ENCODE measurements at regions not wholly inside any gene's neighbourhood (a gene's known extent, or its start where the extent isn't known, plus 50 kb on each side); places are given as distances from the start of the nearest gene placed in this dataset.

DNA sequence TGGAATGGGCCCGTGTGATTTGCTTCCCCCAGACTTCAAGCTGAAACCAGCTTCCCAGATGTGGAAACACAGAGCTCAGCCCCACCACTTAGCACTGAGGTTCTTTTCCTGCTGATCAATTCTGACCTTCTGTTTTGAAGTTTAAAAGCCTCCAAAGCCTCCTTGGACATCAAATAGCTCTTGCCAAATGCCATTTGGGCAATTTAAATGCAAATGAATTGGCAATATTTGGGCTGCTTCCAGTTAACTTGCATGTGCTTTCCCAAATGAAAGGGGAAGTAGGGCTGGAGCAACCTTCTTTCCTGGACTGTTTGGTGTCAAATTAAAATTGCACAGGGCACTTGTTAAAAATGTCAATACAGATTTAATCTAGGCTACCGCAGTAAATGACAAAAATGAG lies 710.5 kb downstream of the TLR4 start:
- DNase-seq (ENCODE audit: low read depth), result no peak

DNA sequence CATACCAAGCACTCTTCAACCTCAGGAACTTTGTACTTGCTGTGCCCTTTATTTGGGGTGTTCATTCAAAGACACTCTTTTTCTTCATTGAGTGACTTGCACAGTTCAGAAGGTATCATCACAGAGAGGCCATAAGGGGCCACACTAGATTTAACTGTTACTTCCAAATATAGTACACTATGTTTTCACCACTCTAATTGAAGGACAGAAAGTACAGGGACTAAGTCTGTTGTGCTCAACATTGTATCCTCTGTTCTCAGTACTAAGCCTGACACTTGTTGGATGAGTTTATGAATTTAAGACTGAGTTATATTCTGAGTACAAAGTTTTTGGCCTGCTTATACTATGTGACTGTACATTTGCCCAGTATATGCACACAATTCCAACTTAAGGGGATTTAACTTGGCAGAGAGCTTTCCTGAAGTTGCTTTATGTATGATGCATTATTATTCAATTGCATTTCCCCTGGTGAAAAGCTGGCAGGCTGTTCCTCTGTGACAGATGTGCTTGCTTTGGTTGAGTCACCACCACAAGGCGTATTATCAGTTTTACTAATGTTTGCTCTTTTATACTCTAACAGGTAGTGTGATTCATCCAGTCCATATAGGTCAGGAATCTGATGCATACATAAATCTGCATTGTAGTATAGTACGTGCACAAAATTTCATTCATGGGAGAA lies 714.8 kb downstream of the TLR4 start:
- no peak for DNase-seq (ENCODE audit: low read depth)

DNA sequence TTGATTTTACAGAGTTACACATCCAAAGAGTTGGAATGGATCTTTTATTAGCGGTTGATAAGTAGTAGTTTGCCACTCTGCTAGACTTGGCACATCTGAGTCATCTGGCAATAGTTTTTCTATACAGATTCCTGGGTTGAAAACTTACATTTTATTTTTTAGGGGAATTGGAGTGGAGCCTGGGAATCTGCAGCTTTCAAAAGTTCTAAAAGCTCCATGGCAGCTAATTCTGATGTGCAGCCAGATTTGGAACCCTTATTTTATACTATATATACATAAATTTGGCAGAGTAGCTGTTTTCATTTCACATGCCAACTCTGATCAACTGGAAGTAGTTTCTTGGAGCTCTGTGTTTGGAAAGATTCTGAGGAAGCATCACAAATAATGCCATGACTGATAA lies 715.5 kb downstream of the TLR4 start:
- DNase-seq (ENCODE audit: low read depth), result no peak

DNA sequence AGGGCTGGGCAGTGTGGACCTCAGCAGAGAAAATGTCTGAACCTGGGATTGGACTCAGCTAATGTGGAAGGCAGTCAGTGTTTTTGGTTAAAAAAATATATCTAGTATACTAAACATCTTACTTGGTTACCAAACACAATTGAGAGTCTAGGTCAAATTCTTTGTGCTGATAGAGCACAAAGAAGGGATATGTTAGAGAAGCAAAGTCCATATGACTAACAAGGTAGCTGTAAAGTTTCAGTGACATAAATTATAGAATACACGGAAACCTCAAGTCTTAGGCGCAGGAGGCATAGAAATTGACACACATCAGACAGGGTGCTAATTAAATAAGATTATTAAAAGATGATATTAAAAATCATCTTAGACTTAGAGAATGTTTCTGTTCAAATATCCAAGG lies 718.3 kb downstream of the TLR4 start:
- DNase-seq (ENCODE audit: low read depth), result no peak

DNA sequence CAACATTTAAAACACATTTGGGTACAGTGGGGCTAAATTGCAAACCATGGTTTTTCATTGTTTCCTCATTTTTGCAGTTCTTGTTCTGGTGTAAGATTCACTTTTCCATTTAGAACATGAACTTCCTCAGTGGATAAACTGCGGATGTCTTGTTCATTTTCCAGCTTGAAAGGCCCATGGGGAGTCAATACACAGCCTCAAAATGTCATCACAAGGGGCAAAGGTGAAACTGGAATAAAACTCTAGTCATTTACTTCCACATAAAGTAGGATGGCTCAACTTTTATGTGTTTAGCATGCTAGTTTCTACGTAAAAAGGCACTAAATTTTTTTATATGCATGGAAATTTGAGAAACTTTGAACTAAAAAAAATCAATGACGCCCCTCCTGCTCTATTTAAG lies 718.8 kb downstream of the TLR4 start:
- no peak for DNase-seq (ENCODE audit: low read depth)

DNA sequence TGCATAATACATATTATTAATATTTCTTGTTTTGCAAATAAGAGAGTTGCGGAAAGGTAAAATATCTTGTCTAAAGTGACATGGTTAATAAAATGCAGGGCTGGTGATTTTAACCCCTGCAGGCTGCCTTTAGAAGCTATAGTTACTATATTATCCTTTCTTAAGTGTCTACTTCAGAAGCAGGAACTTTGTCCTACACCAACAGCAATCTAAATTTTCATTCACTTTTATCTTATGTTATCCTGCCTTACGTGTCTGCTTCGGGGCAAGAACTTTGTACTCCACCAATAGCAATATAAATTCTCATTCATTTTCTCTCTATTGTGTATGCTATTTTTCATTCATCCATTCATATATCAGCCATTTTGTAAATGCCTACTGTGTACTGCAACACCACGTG lies 719.5 kb downstream of the TLR4 start:
- DNase-seq (ENCODE audit: low read depth), result no peak

DNA sequence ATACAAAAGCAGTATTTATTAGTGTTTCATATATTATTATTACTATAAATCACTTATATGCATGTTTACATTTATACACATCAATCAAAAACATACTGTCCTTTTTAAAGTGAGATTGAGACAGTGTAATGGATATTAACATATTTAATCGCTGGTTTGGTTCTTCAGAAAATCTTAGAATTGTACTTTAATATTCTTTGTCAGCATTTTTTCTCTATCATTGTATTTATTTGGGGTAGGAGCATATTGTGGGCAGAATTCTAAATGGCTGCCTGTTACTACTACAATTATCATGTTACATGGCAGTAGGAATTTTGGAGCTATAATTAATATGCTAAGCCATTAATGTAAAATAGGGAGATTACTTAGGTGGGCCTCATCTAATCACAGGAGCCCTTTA lies 722.6 kb downstream of the TLR4 start:
- no peak for DNase-seq (ENCODE audit: low read depth)

DNA sequence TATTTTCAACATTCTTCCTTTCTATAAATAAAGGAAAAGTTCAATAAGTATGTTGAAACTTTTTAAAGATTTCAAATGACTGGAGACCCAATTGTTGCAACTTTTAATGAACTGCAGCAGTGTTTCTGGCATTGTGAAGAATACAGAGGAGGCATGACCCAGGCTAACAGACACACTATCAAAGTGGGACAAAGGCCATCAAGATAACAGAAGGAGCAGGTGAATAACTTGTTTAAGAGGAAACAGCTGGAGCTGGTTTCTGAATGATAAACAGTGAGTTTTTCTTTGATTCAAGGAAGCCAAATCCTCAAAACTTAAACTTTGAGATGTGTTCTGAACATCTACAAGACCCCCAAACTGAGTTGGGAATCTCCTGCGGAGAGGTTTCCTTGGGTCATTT lies 734.6 kb downstream of the TLR4 start:
- no peak for DNase-seq (ENCODE audit: low read depth)

DNA sequence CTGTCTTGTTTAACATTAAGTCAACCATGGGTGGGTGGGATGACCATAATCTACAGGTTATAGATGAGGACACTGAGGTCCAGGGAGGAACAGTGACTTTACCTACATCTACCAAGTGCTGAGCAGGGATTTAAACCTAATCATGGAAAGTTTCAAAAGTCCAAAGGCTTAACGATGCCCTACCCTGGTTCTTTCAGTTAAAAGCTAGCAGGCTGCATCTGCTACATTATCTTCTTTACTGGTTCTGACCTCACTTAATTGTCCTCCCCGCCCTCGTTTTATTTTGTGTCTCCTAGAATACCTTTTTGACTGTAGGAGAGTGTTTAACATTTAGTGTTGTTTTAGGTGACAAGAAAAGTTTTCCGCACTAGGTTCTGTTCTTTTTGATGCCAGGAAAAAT lies 735.2 kb downstream of the TLR4 start:
- DNase-seq (ENCODE audit: low read depth), result no peak

DNA sequence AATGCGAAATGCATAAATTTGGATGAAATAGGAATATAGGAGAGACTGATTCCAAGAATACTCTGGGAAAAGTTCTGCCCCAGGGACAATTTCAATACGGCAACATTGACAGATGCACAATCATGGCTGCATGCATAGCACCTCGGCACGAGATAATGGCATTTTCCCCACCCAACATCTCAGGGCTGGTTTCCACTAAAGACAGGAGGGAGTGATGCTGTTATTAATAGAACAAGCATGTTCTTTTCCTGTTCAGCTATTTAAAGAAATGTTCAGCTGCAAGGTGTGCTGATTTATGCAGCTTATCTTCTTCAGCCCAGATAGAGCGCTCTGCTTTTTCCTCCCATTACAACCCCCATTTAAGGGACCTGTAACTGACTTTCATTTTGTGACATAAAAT lies 740.2 kb downstream of the TLR4 start:
- DNase-seq (ENCODE audit: low read depth), result no peak

DNA sequence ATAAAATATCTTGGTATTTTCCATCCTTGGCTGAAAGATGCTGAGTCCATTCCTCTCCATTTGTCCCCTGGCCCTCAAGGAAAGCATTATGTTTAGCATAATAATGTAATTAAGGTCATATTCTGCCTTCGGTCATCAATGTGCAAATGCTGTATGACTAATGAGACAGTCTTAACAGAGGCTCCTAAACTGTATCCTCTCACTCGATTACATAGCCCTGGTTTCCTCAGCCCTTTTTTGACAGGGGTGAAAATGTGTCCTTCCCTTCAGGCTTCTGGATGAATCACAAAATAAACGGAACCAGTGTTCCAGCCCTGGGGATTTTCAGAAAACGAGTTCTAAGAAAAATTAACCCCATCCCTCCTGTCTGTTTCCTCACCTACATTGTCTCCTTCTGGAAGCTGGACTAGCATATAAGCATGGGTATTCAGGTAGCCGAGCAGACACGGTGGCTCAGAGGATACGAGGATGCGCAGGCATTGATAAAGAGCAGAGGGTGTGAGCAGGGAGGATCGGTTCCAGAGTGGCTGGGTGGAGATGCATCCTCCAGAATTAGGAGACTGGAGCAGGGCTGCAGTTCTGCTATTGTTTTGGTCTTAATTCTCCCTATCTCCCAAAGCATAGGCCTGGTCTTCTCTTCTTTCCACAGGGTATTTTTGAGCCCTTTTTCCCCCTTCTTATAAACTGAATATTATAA lies 742.9 kb downstream of the TLR4 start:
- no peak for DNase-seq (ENCODE audit: low read depth)

DNA sequence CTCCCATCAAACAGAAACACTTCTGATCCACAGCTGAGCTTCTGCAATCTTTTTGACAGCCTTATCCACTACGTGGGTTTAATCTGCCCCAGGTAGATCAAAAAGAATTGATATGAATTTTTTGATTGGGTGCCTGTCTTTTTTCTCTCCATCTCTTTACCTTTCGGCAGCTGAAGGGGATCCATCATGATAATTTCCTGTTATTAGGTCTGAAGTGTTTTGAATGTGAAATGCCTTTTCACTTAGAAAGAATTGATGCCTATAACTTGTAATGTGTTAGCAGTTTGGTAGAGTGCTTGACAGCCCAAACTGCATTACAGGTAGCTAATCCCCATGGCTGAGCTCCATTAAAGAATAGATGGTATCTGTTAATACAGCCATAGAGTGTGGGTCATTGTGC lies 745.4 kb downstream of the TLR4 start:
- no peak for DNase-seq (ENCODE audit: low read depth)

DNA sequence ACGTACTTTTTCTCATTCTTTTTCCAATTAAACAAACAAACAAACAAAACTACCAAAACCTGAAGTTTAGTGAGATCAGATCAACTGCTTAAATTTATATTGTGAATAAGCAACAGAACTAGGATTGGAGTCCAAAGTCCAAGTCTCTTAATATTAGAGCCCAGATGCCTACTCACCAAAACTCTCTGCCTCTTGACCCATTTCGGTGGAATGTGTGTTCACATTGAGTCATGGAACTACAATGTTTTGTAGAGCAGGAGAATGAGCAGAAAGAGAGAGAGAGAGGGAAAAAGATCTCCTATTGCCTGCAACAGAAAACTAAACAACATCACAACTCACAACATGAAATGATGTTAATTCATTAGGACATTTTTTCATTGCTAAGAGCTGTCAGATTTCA lies 751.1 kb downstream of the TLR4 start:
- DNase-seq (ENCODE audit: low read depth), result no peak

DNA sequence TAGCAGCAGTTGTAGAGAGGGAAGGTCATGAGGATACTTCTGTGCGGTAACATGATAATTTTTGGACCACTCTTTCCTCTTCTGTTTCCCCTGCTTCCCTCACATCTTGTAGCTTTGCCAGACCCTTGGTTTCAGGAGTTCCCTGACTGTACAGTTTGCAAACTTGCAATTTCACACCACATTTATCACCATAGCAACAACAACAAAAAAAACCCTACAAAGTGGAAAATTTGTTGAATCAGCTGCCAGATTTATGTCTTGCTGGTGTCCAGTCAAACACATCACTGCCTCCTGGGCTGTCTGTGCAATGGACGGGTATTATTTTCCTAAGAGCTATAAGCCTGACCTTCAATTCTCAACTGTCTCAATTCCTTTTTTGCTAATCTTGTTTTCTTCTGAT lies 751.6 kb downstream of the TLR4 start:
- DNase-seq (ENCODE audit: low read depth), result no peak

DNA sequence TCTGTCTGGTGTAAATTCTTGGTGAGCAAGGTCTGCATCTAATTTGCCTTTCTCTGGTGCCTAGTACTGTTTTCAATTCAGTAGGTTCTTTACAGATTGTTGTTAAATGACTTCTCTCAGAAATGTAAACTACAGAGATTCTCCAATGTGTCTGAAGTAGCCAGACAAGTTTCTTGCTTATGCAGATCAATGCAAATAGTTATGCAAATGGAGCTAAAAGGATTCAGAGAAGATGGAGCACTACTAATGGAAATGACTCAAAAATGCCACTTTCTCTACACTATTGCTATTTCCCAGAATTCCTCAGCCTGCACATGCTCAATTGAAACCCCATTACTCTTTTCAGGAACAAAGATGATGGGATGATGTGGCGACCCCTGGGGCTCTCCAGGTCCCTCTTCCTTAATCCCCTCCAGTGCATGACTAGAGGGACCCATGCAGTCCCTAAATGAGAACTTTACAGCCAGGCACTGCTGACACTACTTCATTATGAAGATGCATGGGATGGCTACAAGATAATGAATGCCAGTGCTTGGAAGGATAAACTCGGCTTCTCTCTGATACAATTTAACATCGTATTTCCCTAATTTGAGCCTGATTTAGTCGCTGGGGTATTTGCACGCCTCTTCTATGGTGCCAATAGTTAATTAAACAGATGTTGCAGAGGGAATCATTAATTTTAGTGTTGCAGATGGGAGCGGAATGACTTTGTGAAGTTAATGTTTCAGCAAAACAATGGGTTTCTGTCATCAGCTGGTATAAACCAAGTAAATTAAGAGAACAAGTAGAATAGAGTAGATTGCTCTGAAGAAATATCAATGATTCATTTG lies 753.2 kb downstream of the TLR4 start:
- DNase-seq (ENCODE audit: low read depth), result no peak

DNA sequence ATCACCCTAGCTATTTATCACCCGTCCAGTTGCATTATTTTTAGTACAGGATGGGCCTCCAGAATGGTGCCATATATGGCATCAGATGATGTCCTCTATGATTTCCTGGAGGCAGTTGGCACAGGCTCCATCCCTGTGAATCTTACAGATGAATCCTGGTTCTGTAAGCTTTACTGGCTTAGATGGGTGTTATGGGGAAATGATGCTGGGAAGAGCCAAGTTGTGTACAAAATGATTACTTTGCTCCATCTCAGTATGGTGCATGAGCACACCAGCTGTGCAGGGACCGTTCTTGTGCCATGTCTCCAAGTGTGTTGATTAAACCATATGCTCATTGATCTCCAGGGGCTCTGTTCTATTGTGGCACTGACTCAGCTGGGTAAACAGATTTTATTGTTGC lies 755.7 kb downstream of the TLR4 start:
- no peak for DNase-seq (ENCODE audit: low read depth)

DNA sequence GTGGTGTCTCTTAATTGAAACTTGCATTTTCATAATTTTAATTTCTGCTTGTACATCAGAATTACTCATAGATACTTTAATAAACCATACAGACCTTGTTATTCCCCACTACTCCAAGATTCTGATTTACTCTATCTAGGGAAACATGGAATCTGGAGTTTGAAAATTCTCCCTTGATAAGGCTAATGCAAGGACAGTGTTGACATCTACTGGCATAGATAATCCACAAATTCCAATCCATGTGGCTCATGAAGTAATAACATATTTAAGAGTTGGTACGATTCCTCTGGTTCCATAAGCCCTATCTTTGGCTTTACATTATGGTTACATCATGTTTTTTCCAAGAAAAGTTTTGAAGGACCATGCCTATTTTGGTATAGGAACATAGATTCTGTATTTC lies 759.2 kb downstream of the TLR4 start:
- DNase-seq (ENCODE audit: low read depth), result no peak

DNA sequence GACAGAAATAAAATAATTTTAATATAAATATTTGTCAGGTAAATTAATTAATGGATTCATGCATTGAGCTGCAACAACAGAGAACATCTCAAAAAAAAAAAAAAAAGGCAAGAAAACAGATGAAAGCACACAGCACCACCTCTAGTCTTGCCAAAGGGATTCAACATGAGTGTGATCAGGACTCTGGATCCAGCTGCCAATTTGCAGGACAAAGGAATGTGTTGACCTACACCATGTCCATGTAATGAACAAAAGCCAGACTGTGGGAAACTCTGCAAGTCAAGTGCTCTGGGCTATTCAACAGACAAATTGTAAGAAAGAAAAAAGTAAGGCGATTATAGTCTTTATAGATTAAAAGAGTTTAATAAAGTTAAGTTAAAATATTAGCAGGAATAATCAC lies 769.3 kb downstream of the TLR4 start:
- DNase-seq (ENCODE audit: low read depth), result no peak

DNA sequence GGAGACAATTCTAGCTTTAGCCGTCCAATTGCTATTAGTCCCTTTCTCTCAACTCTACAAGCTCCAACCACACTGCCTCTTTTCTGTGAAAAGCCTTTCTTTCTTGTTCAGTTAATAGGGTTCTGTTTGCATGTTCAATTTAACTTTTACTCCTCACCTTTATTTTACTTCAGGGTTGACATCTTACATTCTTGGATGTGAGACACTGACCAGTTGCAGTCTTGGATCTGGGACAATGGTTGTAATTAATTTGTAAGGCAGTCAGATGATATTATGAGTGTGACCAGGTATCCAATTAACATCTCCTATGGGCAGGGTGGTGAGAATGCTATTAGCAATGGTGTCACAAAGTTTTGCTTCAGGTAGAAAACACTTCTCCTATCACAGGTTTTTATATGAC lies 774.5 kb downstream of the TLR4 start:
- DNase-seq (ENCODE audit: low read depth), result no peak

DNA sequence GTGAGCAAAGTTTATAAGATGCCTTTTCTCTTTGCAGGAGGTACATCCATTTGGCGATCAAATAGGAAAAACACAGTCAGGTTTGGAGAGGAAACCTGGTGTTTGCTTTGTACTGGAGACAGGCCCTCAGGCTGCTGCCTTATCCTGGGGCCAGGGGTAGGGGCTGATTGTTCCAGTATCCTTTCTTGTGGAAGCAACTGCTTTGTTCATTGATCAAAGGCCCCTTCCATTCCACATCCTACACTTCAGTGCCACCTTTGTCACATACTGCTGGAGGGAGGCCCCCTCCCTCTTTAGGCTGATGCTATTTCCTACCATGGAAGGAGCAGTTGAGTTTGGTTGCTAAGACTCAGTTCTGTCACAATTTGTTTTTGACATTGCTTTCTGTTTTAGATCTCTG lies 778.1 kb downstream of the TLR4 start:
- no peak for DNase-seq (ENCODE audit: low read depth)

DNA sequence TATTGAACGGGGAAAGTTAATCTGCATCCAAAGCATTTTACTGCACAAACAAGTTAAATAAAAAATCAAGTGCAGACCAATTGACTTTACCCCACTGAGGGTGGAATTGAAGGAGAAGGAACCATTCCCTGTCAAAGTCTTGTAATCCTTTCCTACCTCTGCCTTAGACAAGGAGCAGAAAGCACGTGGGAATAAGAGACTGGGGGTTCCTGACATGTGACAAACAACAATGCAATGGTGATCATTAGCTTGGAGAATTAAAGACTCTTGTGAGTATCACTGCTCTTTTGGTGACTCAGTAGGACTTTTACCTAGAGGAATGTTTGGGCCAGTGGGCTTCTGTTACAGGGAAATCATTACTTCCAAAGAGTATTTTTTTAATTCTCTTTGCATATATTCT lies 779.5 kb downstream of the TLR4 start:
- no peak for DNase-seq (ENCODE audit: low read depth)

DNA sequence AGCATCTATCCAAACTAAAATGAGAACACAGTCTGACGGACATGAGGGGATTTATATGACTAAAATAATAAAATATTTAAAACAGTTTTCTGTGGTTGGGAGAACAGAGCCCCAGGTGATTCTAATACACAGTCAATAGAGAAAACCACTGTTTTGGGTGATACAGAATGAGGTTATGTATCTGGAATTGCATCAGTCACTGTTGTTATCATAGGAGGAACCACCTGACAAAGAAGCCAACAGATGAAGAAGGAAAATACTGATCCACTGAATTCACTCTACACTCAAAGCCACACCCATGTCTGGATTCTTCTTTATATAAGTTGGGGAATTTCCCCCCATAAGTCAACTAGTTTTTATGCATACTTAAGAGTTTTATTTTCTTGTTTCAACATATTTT lies 799.0 kb downstream of the TLR4 start:
- DNase-seq (ENCODE audit: low read depth), result no peak

DNA sequence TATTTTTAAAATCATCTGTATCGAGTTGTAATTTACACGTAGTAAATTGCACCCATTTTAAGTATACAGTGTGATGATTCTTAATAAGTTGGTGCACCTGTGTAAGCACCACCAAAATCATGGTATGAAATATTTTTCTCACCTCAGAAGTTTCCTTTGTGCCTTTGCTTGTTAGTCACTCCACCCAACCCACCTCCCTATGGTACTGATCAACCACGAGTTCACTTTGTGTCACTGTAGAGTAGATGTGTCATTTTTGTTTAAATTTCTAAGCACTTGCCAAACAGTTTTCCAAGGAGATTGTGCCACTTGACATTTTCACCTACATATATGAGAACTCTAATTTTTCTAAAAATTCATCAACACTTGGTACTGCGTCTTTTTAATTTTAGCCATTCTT lies 806.5 kb downstream of the TLR4 start:
- DNase-seq (ENCODE audit: low read depth), result no peak
